NCI-H748 (cell line): ENCODE measurements at regions not wholly inside any gene's neighbourhood (a gene's known extent, or its start where the extent isn't known, plus 50 kb on each side); places are given as distances from the start of the nearest gene placed in this dataset.
"Not testable (repeated sequence)": the region's sequence is repeated elsewhere in the genome, so short reads cannot be mapped to it uniquely, and the experiment has no call there.

Experiments
- DNase-seq: peaks from one replicate; lab custom pipeline; 2025; ENCODE audit not compliant: unreplicated experiment; lab: John Stamatoyannopoulos, UW

DNA sequence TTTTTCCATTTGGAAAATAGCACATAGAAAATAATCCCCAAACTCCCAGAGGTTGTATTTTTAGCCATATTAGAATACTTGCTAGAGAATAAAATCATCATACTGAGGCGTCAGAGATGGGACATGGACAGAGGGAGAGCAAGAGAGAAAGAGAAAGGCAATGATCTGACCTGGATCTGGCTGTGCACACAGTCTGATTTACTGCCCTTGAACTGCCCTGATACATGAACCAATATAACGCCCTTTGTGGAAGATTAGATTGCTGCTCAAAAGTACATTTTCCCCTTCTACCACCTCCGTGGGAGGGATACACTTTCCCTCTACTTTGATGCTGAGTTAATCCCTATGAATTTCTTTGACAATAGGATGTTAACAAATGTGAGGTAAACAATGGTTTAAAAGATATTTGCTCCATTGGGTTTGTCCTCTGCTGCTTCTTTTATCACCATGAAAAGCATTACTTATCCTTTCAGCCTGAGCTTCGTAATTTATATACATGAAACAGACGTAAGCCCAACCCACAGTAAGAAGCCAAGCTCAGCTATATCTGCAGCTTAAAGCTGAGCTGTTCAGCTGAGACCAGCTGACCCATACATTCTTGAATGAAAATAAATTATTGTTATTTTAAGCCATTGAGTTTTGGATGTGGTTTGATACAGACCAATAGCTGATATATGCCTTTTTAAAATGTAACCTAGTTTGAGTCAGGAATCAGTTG is 1664.6 kb upstream of the CELF4 start:
- DNase-seq = no peak

DNA sequence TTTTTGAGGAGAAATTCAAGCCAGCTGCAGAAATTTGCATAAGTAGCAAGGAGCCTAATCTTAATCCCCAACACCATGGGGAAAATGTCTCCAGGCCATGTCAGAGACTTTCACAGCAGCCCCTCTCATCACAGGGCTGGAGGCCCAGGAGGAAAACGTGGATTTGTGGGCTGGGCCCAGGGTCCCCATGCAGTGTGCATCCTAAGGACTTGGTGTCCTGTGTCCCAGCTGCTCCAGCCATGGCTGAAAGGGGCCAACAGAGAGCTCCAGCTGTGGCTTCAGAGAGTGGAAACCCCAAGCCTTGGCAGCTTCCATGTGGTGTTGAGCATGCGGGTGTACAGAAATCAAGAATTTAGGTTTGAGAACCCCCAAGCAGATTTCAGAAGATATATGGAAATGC is 1662.2 kb upstream of the CELF4 start:
- DNase-seq = not testable (repeated sequence)

DNA sequence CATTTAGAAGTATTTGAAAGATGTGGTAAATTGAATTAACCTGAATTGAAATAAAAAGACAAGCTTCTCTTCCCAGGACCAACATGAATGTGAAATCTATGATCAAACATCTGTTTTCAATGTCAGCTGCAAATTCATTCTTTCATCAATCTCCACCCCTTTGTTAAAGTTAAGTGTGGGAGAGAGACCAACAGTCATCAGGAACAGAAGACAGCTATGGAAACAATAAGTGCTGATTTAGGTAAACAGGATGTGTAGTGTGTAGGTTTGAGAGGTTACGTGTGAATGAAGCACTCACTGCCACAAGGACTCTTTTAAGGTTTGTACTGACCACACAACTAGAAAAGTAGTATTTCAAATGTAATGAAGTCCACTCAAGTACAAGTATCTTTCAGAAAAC is 1659.8 kb upstream of the CELF4 start:
- peak; percentile 92 for DNase-seq

DNA sequence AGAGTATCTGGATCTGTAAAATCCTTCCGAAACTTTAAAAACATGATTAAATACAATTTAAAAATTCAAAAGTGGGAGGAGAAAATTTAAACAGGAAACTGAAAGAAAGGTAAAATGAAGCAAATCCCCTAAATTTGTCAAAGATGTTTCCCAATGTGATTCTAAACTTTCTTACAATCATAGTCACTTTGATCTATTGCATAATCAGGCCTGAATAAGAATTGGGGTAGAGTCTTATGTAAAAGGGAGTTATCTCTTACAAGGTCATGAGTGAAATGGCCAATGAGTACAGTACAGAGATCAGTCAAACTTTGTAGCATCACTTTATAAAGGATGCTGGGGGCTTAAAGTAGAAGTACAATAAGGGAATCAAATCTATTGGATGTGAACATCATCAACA is 1657.7 kb upstream of the CELF4 start:
- no peak for DNase-seq

DNA sequence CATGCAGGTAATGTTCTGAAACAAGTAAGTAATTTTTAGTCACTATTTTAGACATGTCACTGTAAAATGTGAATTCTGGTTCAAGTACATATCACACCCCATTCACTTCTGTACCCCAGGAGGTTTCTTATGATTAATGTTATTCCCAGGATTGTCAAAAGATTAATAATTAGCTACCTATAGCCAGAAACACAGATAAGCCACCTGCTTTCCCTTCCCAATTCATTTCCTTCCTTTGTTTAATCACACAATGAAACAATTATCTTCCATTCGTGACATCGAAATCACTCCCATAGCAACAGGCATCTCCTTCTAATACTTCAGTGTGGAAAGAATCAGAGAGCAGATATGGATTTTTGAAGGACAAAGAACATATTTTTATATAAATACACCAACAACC is 1650.3 kb upstream of the CELF4 start:
- DNase-seq = peak; percentile 82

DNA sequence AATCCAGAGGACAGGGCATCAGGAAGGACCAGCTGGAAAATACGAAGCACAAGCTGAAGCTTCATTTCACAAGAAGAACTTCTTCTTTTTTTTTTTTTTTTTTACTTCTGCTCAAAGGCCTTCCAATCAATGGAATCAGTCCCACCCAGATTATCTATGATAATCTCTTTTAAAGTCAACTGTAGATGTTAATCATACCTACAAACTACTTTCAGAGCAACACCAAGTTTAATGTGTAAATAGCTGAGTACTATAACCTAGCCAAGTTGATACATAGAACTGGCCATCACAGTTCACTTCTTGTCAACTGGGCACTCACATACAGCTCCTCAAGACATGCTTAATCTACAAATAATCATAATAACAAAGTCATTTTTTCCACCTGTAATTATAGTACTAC is 1645.9 kb upstream of the CELF4 start:
- DNase-seq = no peak

DNA sequence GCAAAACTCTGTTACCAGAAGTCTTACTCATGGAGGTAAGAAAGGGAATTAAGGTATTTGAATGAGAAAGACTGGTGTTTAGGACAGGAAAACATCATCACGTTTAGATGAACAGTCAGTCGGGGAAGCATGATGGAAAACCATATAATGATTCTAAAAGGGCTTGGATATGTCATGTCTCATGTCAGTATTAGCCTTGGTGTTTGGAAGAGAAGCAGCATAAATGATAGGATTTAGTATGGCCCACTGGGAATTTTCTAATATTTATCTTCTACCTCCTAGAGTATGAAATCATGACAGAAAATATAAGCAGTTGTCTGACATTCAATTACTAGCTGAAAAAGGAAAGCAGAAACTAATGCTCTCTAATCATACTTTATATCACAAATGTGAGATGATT is 1643.6 kb upstream of the CELF4 start:
- no peak for DNase-seq

DNA sequence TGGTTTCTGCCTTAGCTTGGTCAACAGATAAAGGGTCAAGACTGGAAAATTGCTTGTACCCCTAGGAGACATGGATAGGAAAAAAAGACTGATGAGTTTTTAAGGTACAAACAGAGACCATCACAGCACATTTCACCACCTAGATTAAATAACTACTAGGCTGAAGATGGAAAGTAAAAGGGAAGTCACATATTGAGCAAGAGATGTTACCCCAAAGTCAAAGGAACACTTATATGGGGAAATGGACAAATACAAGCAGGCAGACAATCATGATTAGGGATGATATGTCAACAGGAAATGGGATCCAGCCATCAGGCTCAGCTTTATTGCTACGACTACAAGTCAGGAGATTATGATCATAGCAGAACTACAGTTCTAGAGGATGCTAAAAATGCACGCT is 1643.1 kb upstream of the CELF4 start:
- peak; percentile 39 for DNase-seq

DNA sequence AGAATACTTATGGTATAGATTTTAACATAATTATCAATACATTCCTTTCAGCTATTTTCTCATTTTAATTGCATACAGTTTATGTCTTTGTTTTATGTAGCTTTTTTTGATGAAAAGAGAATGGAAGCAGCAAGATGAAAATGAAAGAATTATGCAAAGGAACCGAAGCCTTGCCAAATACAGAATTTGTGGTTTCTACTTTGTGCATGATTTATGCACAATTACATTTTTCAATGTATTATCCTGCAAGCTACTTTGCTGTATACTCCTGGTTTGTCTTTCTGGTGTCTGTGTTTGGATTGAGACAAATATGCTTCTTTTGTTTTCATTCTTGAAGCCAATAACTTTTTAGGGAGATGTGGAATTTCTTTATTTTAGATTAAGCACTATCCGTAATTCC is 1642.6 kb upstream of the CELF4 start:
- no peak for DNase-seq

DNA sequence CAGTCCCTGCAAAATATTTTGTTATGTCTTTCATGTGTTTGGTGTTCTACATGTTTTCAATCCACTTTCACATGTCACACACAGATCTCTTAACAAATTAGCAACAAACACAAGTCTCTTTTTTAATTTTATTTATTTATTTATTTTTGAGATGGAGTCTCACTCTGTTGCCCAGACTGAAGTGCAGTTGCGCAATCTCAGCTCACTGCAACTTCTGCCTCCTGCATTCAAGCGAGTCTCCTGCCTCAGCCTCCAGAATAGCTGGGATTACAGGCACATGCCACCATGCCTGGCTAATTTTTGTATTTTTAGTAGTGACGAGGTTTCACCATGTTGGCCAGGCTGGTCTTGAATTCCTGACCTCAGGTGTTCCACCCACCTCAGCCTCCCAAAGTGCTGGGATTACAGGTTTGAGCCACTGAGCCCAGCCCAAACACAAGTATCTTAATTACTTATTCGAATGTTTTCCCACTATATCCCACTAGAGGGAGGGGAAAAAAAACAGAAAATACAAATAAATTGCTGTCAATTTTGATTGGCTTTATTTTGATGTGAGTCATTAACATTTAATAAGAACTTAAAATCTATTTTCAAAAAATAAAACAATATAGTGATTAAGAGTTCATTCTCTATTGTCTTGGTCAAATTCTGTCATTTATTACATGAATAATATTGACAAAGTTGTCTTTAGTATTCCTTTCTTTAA is 1641.0 kb upstream of the CELF4 start:
- not testable (repeated sequence) for DNase-seq

DNA sequence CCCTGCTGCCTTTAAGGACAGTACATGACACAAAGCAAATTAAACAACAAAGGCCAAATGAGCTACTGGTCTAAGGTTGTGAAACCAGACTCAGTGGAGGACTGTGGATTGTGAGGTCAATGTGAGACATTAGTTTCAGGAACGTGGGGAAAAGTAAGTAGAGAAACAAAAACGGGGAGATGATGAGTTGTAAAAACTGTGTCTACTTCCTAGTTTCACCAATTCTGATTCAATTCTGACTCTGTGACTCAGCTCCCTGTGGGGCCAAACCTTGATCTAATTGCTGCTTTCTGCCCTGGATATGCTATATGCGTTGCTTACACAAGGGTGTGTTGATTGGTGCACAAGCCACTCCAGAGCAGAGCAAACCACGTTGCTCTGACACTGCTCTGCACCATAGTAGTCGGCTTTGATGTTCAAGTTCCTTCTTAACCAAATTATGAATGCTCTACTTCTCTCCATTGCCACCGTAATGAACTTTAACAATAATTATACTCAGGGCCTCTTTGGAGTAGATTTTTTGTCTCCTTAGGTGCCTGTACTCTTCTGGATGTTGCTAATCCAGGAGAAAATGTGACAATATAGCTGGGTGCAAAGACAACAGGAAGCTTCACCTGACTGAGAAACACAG is 1640.1 kb upstream of the CELF4 start:
- no peak for DNase-seq

DNA sequence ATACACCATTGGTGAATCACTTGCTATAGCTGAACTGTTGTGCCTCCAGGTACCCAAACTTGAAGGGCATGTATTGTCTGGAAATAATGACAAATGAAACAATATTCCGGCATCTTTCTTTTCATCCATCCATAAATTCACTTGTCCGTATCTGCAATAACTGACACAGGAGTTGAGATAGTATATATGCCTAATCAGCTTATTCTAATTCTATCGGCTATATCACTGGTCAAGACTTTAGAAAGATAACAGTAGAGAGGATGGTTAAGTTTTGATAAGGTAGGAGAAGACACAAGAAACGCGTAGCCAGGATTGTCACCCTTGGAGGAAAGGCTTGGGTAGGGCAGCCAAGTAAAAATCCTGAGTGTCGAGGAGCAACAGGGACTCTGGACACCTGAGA is 1634.6 kb upstream of the CELF4 start:
- DNase-seq = no peak

DNA sequence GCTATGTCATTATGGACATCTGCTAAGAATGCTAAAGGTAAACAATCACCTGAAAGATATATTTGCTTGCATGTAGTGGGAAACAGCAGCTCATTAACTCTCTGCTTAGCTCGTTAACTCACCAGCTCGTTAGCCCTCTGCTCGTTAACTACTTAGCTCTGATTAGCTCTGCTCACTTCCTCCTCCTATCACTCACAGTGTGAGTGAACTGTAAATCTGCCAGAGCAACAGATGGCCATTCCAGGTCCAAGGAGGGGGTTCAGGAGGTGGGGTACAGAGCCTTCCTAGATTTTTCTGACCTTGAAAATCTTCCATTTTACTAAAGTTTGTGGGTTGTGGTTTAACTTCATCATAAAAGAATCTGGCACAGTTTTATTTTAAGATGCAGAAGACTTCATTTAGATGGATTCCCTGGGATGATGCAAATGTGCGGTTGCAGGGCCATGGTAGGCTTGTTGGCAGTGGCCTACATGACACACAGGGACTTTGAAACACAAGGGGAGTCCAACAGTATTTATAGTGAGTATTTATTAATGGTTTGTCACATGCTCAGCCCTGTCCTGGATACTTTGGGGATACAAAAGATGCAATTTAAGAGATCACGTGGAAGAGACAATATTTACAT is 1633.7 kb upstream of the CELF4 start:
- no peak for DNase-seq

DNA sequence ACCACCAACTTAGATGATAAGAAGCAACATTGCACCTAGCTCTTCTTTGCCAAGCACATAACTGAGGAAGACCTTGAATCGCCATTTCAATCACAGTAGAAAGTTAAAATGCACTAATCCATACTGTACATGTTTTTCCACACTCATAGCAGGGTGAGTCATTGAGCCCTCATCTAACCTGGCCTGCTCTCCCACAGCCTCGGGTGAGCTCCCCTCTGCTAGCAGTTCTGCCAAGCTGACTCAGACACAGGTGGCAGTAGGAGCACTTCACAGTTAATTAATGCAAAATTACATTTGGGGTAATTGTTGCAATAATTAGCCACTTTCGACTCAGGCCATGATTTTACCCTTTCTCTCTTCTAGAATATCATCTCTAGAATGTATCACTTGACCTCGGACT is 1632.8 kb upstream of the CELF4 start:
- DNase-seq = peak; percentile 49

DNA sequence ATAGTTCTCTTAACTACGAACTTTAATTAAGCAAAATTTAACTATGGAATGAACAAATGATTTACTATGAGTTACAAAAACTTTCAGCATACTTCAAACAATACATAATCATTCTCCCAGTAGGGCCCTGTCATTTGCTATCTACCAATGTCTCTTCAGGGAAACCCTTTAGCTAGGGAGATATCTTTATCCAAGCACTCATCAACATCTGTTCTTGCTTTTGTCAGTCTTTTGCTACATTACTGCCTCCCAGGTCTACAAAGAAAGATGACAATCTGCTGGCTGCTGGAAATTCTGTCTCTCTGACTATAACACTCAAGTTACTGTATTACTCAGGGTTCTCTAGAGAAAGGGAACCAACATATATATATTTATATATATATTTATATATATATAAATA is 1626.3 kb upstream of the CELF4 start:
- DNase-seq = peak; percentile 42

DNA sequence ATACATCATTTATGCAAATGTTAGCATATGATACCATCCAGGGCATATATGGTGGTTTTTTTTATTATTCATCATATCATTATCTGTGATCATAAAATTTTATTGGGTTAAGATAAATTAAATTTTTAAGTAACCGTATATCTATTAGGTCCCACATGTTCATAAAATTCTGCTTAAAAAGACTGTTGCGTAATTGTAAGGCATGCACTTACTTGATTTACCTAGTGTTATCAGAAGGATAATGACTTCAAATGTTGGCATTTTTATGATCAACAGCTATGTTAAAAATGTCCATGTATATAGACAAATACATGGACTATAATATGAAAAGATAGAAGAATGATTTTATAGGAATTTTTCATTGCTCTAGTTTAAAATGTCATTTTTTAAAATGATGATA is 1625.5 kb upstream of the CELF4 start:
- no peak for DNase-seq

DNA sequence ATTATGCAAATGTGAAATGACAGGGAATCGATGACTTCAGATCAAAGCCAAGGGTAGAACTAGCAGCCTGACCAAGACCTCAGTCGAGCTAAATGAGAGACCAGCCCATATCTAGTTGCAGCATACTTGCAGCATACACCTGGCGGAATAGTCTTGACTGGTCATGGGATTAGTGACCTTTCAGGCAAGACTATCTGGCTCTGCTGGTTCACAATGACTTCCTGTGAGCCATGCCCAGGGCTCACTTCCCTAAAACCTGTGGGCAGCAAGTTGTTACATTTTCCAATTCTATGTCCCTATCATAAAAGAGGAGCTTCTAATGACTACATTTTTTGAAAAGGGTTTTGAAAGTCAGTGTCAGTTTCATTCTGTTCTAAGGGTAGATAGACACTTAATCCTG is 1624.9 kb upstream of the CELF4 start:
- no peak for DNase-seq

DNA sequence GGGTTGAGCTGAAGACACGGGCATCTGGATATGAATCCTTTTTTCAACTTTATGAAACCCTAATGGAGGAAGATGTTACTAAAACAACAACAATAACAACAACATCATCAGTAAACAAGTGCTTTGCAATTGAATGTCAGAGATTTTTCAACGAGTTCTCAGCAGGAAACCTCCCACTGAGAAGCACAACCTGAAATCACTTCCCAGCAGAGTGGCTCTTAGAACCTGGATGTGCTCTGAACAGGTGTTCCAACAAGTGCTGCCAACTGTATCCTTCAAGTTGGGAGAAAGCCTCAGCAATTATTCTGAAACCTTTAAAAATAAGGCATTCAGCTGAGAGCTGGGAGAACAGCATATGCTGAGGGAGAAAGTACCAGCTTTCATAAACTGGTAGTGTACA is 1622.7 kb upstream of the CELF4 start:
- peak; percentile 57 for DNase-seq

DNA sequence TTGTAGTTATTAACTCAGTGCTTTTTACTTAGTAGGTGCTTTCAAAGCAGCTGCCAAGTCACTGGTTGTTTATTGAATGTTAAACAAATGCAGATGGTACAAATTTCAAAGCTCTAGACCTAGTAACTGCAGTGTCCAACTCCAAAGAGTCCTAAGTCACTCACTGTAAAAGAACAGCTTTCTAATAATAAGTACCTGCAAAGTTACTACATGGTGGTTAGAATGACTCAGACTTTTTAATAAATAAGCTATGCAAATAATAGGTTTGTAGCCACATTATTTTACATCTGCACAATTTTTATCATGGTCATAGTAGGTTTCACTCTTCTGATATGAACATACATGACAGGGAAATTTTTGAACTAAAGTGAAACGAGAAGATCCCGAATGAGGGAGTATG is 1620.4 kb upstream of the CELF4 start:
- DNase-seq = no peak

DNA sequence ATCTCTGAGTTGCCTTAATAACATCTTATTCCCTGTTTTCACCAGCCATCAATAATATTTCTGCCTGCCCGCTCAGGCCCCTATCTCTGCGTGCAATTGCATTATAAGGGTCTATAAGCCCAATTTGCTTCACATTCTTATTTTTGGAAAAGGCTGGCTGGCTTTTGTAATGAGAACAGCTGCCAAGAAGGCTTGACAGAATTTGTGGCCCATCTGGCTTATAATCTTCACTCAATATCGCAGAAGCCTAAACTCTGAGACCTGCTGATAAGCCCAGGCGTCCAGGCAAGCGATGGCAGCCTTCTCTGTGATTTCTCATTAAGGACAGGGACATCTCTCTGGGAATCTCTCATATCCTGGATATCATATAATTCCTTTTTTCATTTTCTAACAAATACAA is 1618.6 kb upstream of the CELF4 start:
- DNase-seq = no peak

DNA sequence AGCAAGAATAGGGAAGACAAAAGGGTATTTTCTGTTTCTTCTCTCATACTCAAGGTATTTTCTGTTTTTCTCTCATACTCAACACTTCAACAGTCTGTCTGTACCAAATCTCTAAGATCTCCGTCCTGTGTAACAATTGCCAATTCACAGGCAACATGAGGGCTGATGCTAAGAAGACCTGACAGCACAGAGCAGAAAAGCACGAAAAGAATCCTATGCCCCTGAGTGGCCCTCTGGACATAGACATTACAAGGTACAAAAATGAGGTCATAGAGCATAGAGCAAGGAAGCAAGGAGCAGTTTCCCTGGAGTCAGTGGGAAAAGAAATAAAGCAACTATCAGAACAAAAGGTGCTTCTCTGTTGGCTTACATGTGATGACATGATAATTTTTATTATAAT is 1612.6 kb upstream of the CELF4 start:
- no peak for DNase-seq
